ENCODE measurements at regions not wholly inside any gene's neighbourhood (a gene's known extent, or its start where the extent isn't known, plus 50 kb on each side); places are given as distances from the start of the nearest gene placed in this dataset.

- TF ChIP-seq POLR2A (IDR thresholded peaks at IDR 0.05) (no peak), CTCF (IDR thresholded peaks at IDR 0.05) (no peak), EP300 (IDR thresholded peaks at IDR 0.05) (no peak)
- Histone ChIP-seq H3K9me3 (no peaks in the 10 kb centered on the region), H3K27ac (no peak overlapping the region), H3K36me3 (no peaks in the 10 kb centered on the region), H3K27me3 (no peaks in the 10 kb centered on the region), H3K4me3 (no peak overlapping the region), H3K4me1 (ENCODE audit: insufficient read depth) (no peaks in the 10 kb centered on the region)
- 81 to 98% (median 90%) methylated on average over 1 of the region's 1 CpG for WGBS, 3 donors
- intact Hi-C loops (cut with DNase I) = no loop called here
- no peak for DNase-seq
Measured at GRCh38 chr6:21448485-21449109, 145.0 kb upstream of the SOX4 start.

GRCh38 chr6:21450149-21450548, 143.4 kb upstream of the SOX4 start:
- intact Hi-C loops (cut with DNase I) = no loop called here
- WGBS, 3 donors = 95 to 98% (median 97%) methylated on average over 4 of the region's 4 CpGs
- no peak for DNase-seq

GRCh38 chr6:21450628-21451027, 142.9 kb upstream of the SOX4 start:
- H3K36me3 ChIP-seq = no peaks in the 10 kb centered on the region
- intact Hi-C loops (cut with DNase I) = no loop called here
- TF ChIP-seq EP300 (IDR thresholded peaks at IDR 0.05) = no peak
- no peak for TF ChIP-seq POLR2A (IDR thresholded peaks at IDR 0.05)
- TF ChIP-seq CTCF (IDR thresholded peaks at IDR 0.05) = no peak
- H3K27ac ChIP-seq = no peak overlapping the region
- H3K4me3 ChIP-seq = no peak overlapping the region
- no peaks in the 10 kb centered on the region for H3K27me3 ChIP-seq
- DNase-seq = no peak
- no peaks in the 10 kb centered on the region for H3K9me3 ChIP-seq
- 78 to 84% (median 81%) methylated on average over 3 of the region's 3 CpGs for WGBS, 3 donors
- H3K4me1 ChIP-seq (ENCODE audit: insufficient read depth) = no peaks in the 10 kb centered on the region

More at GRCh38 chr6:21450149-21450548, 143.4 kb upstream of the SOX4 start:
- Histone ChIP-seq H3K27me3 (no peaks in the 10 kb centered on the region), H3K36me3 (no peaks in the 10 kb centered on the region), H3K4me3 (no peak overlapping the region), H3K27ac (no peak overlapping the region), H3K4me1 (ENCODE audit: insufficient read depth) (no peaks in the 10 kb centered on the region), H3K9me3 (no peaks in the 10 kb centered on the region)
- TF ChIP-seq CTCF (IDR thresholded peaks at IDR 0.05) (no peak), EP300 (IDR thresholded peaks at IDR 0.05) (no peak), POLR2A (IDR thresholded peaks at IDR 0.05) (no peak)

- TF ChIP-seq POLR2A (IDR thresholded peaks at IDR 0.05) = no peak
- no peak for TF ChIP-seq CTCF (IDR thresholded peaks at IDR 0.05)
- no peak for TF ChIP-seq EP300 (IDR thresholded peaks at IDR 0.05)
- DNase-seq = no peak
- WGBS, 3 donors = 64 to 94% (median 93%) methylated on average over 3 of the region's 3 CpGs
- Histone ChIP-seq H3K9me3 (no peaks in the 10 kb centered on the region), H3K27me3 (no peaks in the 10 kb centered on the region), H3K27ac (no peak overlapping the region), H3K4me3 (no peak overlapping the region), H3K36me3 (no peaks in the 10 kb centered on the region), H3K4me1 (ENCODE audit: insufficient read depth) (no peaks in the 10 kb centered on the region)
- intact Hi-C loops (cut with DNase I) = no loop called here
Measured at GRCh38 chr6:21451546-21452013, 142.0 kb upstream of the SOX4 start.
